ENCODE measurements at regions not wholly inside any gene's neighbourhood (a gene's known extent, or its start where the extent isn't known, plus 50 kb on each side); places are given as distances from the start of the nearest gene placed in this dataset.
"Not testable (repeated sequence)": the region's sequence is repeated elsewhere in the genome, so short reads cannot be mapped to it uniquely, and the experiment has no call there.

GRCh38 chr21:21860888-21861287 is 862.7 kb downstream of the NCAM2 start:
- no peak overlapping the region for H3K4me3 ChIP-seq (ENCODE audit: low read depth, low read length)
- no peak overlapping the region for H3K27ac ChIP-seq (ENCODE audit: insufficient read depth, low read length, poor library complexity, severe bottlenecking)
- no peaks in the 10 kb centered on the region for H3K4me1 Mint-ChIP-seq
- no peak for DNase-seq
- H3K27me3 ChIP-seq (ENCODE audit: control insufficient read depth, insufficient read depth, low read length): no peaks in the 10 kb centered on the region
- H3K27me3 Mint-ChIP-seq: no peaks in the 10 kb centered on the region
- peaks cover 0 to 35% (median 15%) of the 10 kb centered on the region in 7 donors for H3K9me3 Mint-ChIP-seq
- H3K9me3 ChIP-seq (ENCODE audit: control insufficient read depth in 2 of 2, low read length in 2 of 2): peaks cover 9 to 11% of the 10 kb centered on the region in 2 experiments
- H3K36me3 Mint-ChIP-seq: no peaks in the 10 kb centered on the region
- H3K36me3 ChIP-seq (ENCODE audit: control insufficient read depth, insufficient read depth, low read length): no peaks in the 10 kb centered on the region
- H3K4me1 ChIP-seq (ENCODE audit: control insufficient read depth, insufficient read depth, low read length, poor library complexity, severe bottlenecking): no peaks in the 10 kb centered on the region
- no peak for ATAC-seq (ENCODE audit: low read depth in 2 of 2)
- no peak overlapping the region for H3K27ac Mint-ChIP-seq
- no peak overlapping the region for H3K4me3 Mint-ChIP-seq

GRCh38 chr21:21864321-21864840 is 866.2 kb downstream of the NCAM2 start:
- no peak for DNase-seq
- no peak overlapping the region for H3K27ac Mint-ChIP-seq
- no peaks in the 10 kb centered on the region for H3K27me3 ChIP-seq (ENCODE audit: control insufficient read depth, insufficient read depth, low read length)
- ATAC-seq (ENCODE audit: low read depth in 2 of 2): no peak
- H3K36me3 ChIP-seq (ENCODE audit: control insufficient read depth, insufficient read depth, low read length): no peaks in the 10 kb centered on the region
- H3K9me3 Mint-ChIP-seq: peaks cover 3 to 27% (median 14%) of the 10 kb centered on the region in 7 donors
- H3K4me3 ChIP-seq (ENCODE audit: low read depth, low read length): no peak overlapping the region
- peaks cover 8 to 9% of the 10 kb centered on the region in 2 experiments for H3K9me3 ChIP-seq (ENCODE audit: control insufficient read depth in 2 of 2, low read length in 2 of 2)
- H3K27me3 Mint-ChIP-seq: no peaks in the 10 kb centered on the region
- H3K4me1 ChIP-seq (ENCODE audit: control insufficient read depth, insufficient read depth, low read length, poor library complexity, severe bottlenecking): no peaks in the 10 kb centered on the region
- no peak overlapping the region for H3K27ac ChIP-seq (ENCODE audit: insufficient read depth, low read length, poor library complexity, severe bottlenecking)
- no peaks in the 10 kb centered on the region for H3K36me3 Mint-ChIP-seq
- H3K4me3 Mint-ChIP-seq: no peak overlapping the region
- no peaks in the 10 kb centered on the region for H3K4me1 Mint-ChIP-seq

DNA sequence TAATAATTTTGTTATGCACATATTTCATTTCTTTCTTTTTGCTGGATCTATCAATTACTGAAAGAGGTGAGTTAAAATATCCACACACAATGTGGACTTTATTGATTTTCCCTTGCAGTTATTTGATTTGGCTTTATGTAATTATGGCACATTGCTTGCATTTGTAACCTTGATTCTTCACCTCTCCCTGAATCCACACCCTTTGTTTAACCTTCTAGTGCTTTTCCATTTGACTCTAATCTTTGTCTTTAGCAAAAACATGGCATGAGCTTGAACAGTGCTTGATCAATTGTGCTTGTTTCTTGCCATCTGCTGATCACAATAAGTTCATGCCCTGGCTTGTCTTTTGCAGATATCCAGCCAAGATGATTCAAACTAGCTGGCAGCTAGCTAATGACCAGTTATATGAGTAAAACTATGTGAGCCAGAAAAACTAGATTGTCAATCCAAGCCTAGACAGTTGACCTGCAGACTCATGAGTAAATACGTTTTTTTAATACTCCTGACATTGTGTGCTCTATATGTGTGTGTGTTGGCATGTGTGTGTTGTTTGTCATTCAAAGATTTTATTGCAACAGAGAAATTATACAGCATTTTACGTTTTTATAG is 899.2 kb downstream of the NCAM2 start:
- H3K27me3 ChIP-seq (ENCODE audit: control insufficient read depth, insufficient read depth, low read length): no peaks in the 10 kb centered on the region
- DNase-seq: no peak
- Mint-ChIP-seq H3K4me3 (no peak overlapping the region), H3K27ac (no peak overlapping the region), H3K9me3 (peaks cover 2 to 41% (median 15%) of the 10 kb centered on the region in 7 donors), H3K36me3 (no peaks in the 10 kb centered on the region), H3K4me1 (no peaks in the 10 kb centered on the region), H3K27me3 (no peaks in the 10 kb centered on the region)
- H3K27ac ChIP-seq (ENCODE audit: insufficient read depth, low read length, poor library complexity, severe bottlenecking): no peak overlapping the region
- H3K36me3 ChIP-seq (ENCODE audit: control insufficient read depth, insufficient read depth, low read length): no peaks in the 10 kb centered on the region
- peaks cover 0 to 16% of the 10 kb centered on the region in 2 experiments for H3K9me3 ChIP-seq (ENCODE audit: control insufficient read depth in 2 of 2, low read length in 2 of 2)
- H3K4me1 ChIP-seq (ENCODE audit: control insufficient read depth, insufficient read depth, low read length, poor library complexity, severe bottlenecking): no peaks in the 10 kb centered on the region
- H3K4me3 ChIP-seq (ENCODE audit: low read depth, low read length): no peak overlapping the region
- no peak for ATAC-seq (ENCODE audit: low read depth in 2 of 2)

DNA sequence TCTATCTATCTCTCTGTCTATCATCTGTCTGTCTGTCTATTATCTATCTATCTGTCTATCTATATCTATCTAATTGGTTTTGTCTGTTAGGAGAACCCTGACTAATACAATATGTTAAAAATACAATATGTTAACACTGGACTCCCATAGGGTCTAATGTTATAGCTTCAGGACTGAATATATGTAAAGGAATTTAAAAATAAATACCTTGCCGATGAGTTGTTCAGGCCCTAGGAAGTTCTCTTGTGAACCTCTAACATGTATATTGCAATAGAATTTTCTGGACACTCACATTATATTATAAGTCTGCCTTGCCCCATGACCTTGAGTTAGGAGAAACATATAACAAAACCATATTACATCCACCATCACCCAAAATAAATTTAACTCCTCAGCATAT is 900.6 kb downstream of the NCAM2 start:
- Mint-ChIP-seq H3K9me3 (peaks cover 0 to 29% (median 15%) of the 10 kb centered on the region in 7 donors), H3K27me3 (no peaks in the 10 kb centered on the region), H3K36me3 (no peaks in the 10 kb centered on the region), H3K4me3 (no peak overlapping the region), H3K4me1 (no peaks in the 10 kb centered on the region), H3K27ac (no peak overlapping the region)
- no peaks in the 10 kb centered on the region for H3K36me3 ChIP-seq (ENCODE audit: control insufficient read depth, insufficient read depth, low read length)
- no peak overlapping the region for H3K4me3 ChIP-seq (ENCODE audit: low read depth, low read length)
- H3K27ac ChIP-seq (ENCODE audit: insufficient read depth, low read length, poor library complexity, severe bottlenecking): no peak overlapping the region
- no peak for ATAC-seq (ENCODE audit: low read depth in 2 of 2)
- DNase-seq: no peak
- no peaks in the 10 kb centered on the region for H3K27me3 ChIP-seq (ENCODE audit: control insufficient read depth, insufficient read depth, low read length)
- H3K9me3 ChIP-seq (ENCODE audit: control insufficient read depth in 2 of 2, low read length in 2 of 2): peaks cover 0 to 11% of the 10 kb centered on the region in 2 experiments
- H3K4me1 ChIP-seq (ENCODE audit: control insufficient read depth, insufficient read depth, low read length, poor library complexity, severe bottlenecking): no peaks in the 10 kb centered on the region

DNA sequence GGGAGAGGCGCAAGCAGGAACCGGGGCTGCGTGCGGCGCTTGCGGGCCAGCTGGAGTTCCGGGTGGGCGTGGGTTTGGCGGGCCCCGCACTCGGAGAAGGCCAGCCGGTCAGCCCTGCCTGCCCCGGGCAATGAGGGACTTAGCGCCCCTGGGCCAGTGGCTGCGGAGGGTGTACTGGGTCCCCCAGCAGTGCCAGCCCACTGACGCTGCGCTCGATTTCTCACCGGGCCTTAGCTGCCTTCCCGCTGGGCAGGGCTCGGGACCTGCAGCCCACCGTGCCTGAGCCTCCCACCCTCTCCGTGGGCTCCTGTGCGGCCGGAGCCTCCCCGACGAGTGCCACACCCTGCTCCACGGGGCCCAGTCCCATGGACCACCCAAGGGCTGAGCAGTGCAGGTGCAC is 904.2 kb downstream of the NCAM2 start:
- not testable (repeated sequence) for H3K4me3 Mint-ChIP-seq; H3K4me1 ChIP-seq (ENCODE audit: control insufficient read depth, insufficient read depth, low read length, poor library complexity, severe bottlenecking); H3K27ac ChIP-seq (ENCODE audit: insufficient read depth, low read length, poor library complexity, severe bottlenecking); H3K27ac Mint-ChIP-seq; H3K4me1 Mint-ChIP-seq; DNase-seq; H3K36me3 Mint-ChIP-seq; H3K9me3 ChIP-seq (ENCODE audit: control insufficient read depth in 2 of 2, low read length in 2 of 2); H3K4me3 ChIP-seq (ENCODE audit: low read depth, low read length); H3K27me3 ChIP-seq (ENCODE audit: control insufficient read depth, insufficient read depth, low read length); H3K36me3 ChIP-seq (ENCODE audit: control insufficient read depth, insufficient read depth, low read length); ATAC-seq (ENCODE audit: low read depth in 2 of 2); H3K27me3 Mint-ChIP-seq
- peaks cover 0 to 18% (median 8%) of the 10 kb centered on the region in 7 donors for H3K9me3 Mint-ChIP-seq

DNA sequence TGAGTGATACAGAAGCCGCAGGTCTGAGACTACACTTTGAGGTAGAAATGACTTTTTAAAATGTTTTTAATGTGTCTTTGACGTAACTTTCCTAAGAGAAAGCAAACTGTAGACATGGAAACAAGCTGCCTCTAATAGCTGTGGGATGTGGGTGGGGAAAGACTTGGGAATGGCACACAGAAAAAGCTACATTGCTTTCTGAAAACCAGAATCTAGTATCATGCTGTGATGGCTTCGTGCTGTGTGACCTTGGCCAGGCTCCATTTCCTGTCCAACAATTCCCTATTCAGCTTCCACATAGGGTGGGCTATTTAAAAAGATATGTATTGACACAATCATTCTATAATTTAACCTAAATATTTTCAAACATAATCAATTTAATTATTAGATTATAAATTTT is 909.1 kb downstream of the NCAM2 start:
- H3K36me3 Mint-ChIP-seq: no peaks in the 10 kb centered on the region
- no peak overlapping the region for H3K4me3 Mint-ChIP-seq
- Histone ChIP-seq H3K9me3 (ENCODE audit: control insufficient read depth in 2 of 2, low read length in 2 of 2) (peaks cover 0 to 14% of the 10 kb centered on the region in 2 experiments), H3K4me1 (ENCODE audit: control insufficient read depth, insufficient read depth, low read length, poor library complexity, severe bottlenecking) (no peaks in the 10 kb centered on the region), H3K36me3 (ENCODE audit: control insufficient read depth, insufficient read depth, low read length) (no peaks in the 10 kb centered on the region), H3K27me3 (ENCODE audit: control insufficient read depth, insufficient read depth, low read length) (no peaks in the 10 kb centered on the region), H3K27ac (ENCODE audit: insufficient read depth, low read length, poor library complexity, severe bottlenecking) (no peak overlapping the region), H3K4me3 (ENCODE audit: low read depth, low read length) (no peak overlapping the region)
- ATAC-seq (ENCODE audit: low read depth in 2 of 2) (no peak), DNase-seq (no peak)
- peaks cover 0 to 22% (median 6%) of the 10 kb centered on the region in 7 donors for H3K9me3 Mint-ChIP-seq
- no peaks in the 10 kb centered on the region for H3K4me1 Mint-ChIP-seq
- no peaks in the 10 kb centered on the region for H3K27me3 Mint-ChIP-seq
- H3K27ac Mint-ChIP-seq: no peak overlapping the region

DNA sequence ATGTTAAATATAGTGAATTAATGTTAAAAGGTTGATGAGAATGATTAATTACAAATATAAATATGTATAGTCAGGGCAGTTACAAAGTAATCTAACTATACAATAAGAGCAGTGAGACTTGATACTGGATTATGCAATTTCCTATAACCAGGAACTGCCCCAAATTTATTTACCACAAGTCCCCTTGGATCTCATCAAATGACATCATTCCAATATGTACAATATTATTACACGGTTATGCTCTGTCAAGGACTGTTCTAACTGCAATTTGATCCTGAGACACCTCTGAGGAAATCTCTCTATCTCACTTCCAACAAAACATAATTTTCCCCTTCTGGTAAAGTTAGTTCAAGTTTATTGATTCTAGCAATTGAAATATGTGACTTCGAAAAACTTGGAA is 917.6 kb downstream of the NCAM2 start:
- H3K9me3 ChIP-seq (ENCODE audit: control insufficient read depth in 2 of 2, low read length in 2 of 2): peaks cover 3 to 6% of the 10 kb centered on the region in 2 experiments
- H3K27ac Mint-ChIP-seq: no peak overlapping the region
- H3K27ac ChIP-seq (ENCODE audit: insufficient read depth, low read length, poor library complexity, severe bottlenecking): no peak overlapping the region
- no peaks in the 10 kb centered on the region for H3K27me3 Mint-ChIP-seq
- no peaks in the 10 kb centered on the region for H3K4me1 Mint-ChIP-seq
- H3K4me3 ChIP-seq (ENCODE audit: low read depth, low read length): no peak overlapping the region
- H3K36me3 ChIP-seq (ENCODE audit: control insufficient read depth, insufficient read depth, low read length): no peaks in the 10 kb centered on the region
- H3K9me3 Mint-ChIP-seq: peaks cover 0 to 21% (median 9%) of the 10 kb centered on the region in 7 donors
- ATAC-seq (ENCODE audit: low read depth in 2 of 2) (no peak), DNase-seq (no peak)
- H3K27me3 ChIP-seq (ENCODE audit: control insufficient read depth, insufficient read depth, low read length): no peaks in the 10 kb centered on the region
- no peaks in the 10 kb centered on the region for H3K36me3 Mint-ChIP-seq
- H3K4me1 ChIP-seq (ENCODE audit: control insufficient read depth, insufficient read depth, low read length, poor library complexity, severe bottlenecking): no peaks in the 10 kb centered on the region
- no peak overlapping the region for H3K4me3 Mint-ChIP-seq
